Lung (tissue), 11 donors: ENCODE measurements at regions not wholly inside any gene's neighbourhood (a gene's known extent, or its start where the extent isn't known, plus 50 kb on each side); places are given as distances from the start of the nearest gene placed in this dataset.

Source experiments
- ATAC-seq: fragments of 200-7000 bp; cut with Tn5 transposase; one replicate; pipeline ENCODE4 v1.9.1; 2020; ENCODE audit warnings: moderate number of reproducible peaks; ENCODE audit not compliant: insufficient read depth, low FRiP score
- DNase-seq, 3 donors: peaks; one replicate each; pipeline ENCODE4 v3.0.0-alpha.2; 2013 to 2017
- H3K27ac ChIP-seq, 2 donors: one replicate each; pipeline ENCODE4 v1.5.1; 2013; ENCODE audit warnings: mild to moderate bottlenecking in 2 of 2, moderate library complexity in 2 of 2, control low read depth in 1 of 2, inconsistent platforms in 1 of 2, low read depth in 1 of 2, low read length in 1 of 2
- H3K27me3 ChIP-seq, 3 donors: one replicate each; pipeline ENCODE4 v1.5.1; 2013; ENCODE audit warnings: low read length in 2 of 3; ENCODE audit not compliant: control insufficient read depth in 3 of 3, insufficient read depth in 3 of 3
- H3K36me3 ChIP-seq, 4 donors: one replicate each; pipeline ENCODE4 v1.5.1; 2013; ENCODE audit warnings: low read length in 4 of 4, mild to moderate bottlenecking in 1 of 4, moderate library complexity in 1 of 4; ENCODE audit not compliant: control insufficient read depth in 4 of 4, insufficient read depth in 4 of 4
- H3K4me1 ChIP-seq, 5 donors: one replicate each; pipeline ENCODE4 v1.5.1; 2013; ENCODE audit warnings: low read length in 5 of 5, mild to moderate bottlenecking in 2 of 5, moderate library complexity in 1 of 5; ENCODE audit not compliant: control insufficient read depth in 5 of 5, insufficient read depth in 5 of 5
- H3K4me3 ChIP-seq: one replicate; pipeline ENCODE4 v1.5.1; 2013; ENCODE audit warnings: mild to moderate bottlenecking, control low read depth, moderate library complexity
- H3K9ac ChIP-seq, 2 donors: one replicate each; pipeline ENCODE4 v1.5.1; 2013; ENCODE audit warnings: low read length in 2 of 2, control low read depth in 1 of 2; ENCODE audit not compliant: insufficient read depth in 1 of 2
- H3K9me3 ChIP-seq, 4 donors: one replicate each; pipeline ENCODE4 v1.5.1; 2013; ENCODE audit warnings: low read length in 3 of 4, mild to moderate bottlenecking in 1 of 4, moderate library complexity in 1 of 4; ENCODE audit not compliant: control insufficient read depth in 4 of 4, insufficient read depth in 3 of 4
- whole genome bisulfite sequencing, 2 donors: extraction: QIAGEN DNeasy Blood & Tissue Kit; methylation state at CpG; one replicate each; pipeline ENCODE4 v1.1.7; 2013; 5-methylcytosine and 5-hydroxymethylcytosine counted together
- TF ChIP-seq, protein P1 (sequence below): IDR thresholded peaks from 2 replicates; pipeline ENCODE4 v1.5.1; 2012; ENCODE audit warnings: mild to moderate bottlenecking; ENCODE audit errors: control extremely low read depth, extremely low read depth
- donor health status: control.
- donor health status: control.
- donor health status: Bipolar disorder and iron deficiency.
- donor health status: healthy.
- donor health status: DM: yes; HTN: yes; CAD: no.

DNA sequence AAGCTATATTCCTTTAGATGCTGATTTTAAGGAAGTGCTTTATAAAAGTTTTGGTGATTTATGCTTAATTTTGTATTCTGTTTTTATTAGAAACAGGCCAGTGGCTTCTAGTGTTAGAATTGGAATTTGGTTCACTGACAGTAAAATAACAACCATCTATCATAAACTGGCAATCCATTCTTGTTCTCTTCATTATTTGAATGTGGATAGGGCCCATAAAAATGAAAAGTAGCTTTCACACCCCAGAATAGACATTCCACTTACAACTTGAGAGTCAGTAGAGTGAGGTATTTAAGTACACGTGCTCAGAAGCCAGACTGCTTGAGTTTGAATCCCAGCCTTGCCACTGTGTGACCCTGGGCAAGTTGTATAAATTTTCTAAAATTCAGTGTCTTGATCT lies 232.4 kb upstream of the CTSO start:
- ATAC-seq = no peak
- 60 to 75% methylated on average over 1 of the region's 1 CpG for WGBS, 2 donors

DNA sequence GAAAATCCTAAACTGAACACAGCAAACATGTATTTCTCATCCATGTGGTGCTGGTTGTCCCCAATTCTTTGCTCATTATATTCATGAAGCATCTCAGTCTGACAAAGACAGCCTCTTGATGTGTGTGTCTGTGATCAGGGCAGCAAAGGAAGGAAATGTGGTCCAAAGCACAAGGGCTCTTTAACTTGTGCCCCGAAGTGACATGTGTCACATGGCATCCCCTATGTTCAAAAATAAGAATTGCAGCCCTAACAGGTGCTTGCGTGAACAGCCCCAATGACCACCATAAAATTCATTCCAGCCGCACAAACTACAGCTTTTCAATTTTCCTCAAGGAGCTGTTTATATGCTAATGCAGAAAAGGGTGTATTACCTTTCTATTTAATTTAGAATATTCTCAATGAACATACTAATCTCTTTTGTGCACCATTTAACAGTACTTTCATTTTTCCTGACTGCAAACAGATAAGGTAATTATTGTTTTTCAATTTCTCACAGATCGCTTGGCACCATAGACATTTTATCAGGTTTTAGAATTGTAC lies 231.9 kb upstream of the CTSO start:
- H3K9me3 ChIP-seq = no peaks in the 10 kb centered on the region
- H3K27me3 ChIP-seq = no peaks in the 10 kb centered on the region
- 86 to 87% methylated on average over 4 of the region's 4 CpGs for WGBS, 2 donors
- no peak overlapping the region for H3K27ac ChIP-seq
- H3K4me1 ChIP-seq = peaks cover 0 to under 1% (median 0%) of the 10 kb centered on the region in 5 donors
- TF ChIP-seq, protein P1, sequence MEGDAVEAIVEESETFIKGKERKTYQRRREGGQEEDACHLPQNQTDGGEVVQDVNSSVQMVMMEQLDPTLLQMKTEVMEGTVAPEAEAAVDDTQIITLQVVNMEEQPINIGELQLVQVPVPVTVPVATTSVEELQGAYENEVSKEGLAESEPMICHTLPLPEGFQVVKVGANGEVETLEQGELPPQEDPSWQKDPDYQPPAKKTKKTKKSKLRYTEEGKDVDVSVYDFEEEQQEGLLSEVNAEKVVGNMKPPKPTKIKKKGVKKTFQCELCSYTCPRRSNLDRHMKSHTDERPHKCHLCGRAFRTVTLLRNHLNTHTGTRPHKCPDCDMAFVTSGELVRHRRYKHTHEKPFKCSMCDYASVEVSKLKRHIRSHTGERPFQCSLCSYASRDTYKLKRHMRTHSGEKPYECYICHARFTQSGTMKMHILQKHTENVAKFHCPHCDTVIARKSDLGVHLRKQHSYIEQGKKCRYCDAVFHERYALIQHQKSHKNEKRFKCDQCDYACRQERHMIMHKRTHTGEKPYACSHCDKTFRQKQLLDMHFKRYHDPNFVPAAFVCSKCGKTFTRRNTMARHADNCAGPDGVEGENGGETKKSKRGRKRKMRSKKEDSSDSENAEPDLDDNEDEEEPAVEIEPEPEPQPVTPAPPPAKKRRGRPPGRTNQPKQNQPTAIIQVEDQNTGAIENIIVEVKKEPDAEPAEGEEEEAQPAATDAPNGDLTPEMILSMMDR = no peak
- no peak overlapping the region for H3K4me3 ChIP-seq
- no peaks in the 10 kb centered on the region for H3K36me3 ChIP-seq
- H3K9ac ChIP-seq = no peak overlapping the region
- ATAC-seq (no peak), DNase-seq (no peak)

More for the DNA sequence above, 232.4 kb upstream of the CTSO start:
- no peaks in the 10 kb centered on the region for H3K36me3 ChIP-seq
- H3K27me3 ChIP-seq = no peaks in the 10 kb centered on the region
- H3K9ac ChIP-seq = no peak overlapping the region
- no peak overlapping the region for H3K4me3 ChIP-seq
- no peak overlapping the region for H3K27ac ChIP-seq
- H3K9me3 ChIP-seq = no peaks in the 10 kb centered on the region
- no peak for DNase-seq
- TF ChIP-seq, protein P1 = no peak
- peaks cover 0 to 6% (median 0%) of the 10 kb centered on the region in 5 donors for H3K4me1 ChIP-seq

DNA sequence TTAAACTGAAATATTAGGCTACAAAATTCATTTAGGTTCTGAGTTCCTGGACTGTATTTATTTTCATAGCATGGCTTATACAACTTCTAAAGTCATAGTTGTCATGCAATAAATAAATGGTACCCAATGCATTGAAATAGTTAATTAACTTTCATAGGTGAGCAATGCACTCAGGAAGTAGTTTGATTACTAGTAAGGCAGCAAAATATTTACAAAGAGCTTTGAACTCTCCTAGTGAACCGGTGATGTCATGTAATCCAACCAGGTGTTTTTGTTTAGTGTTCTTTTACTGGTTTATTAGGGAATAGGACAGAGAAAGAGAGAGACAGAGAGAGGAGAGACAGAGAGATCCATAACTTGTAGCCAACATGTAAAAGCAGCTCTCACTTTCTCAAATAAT lies 228.6 kb upstream of the CTSO start:
- no peaks in the 10 kb centered on the region for H3K36me3 ChIP-seq
- TF ChIP-seq, protein P1 = no peak
- DNase-seq (no peak), ATAC-seq (no peak)
- H3K27ac ChIP-seq = no peak overlapping the region
- no peaks in the 10 kb centered on the region for H3K4me1 ChIP-seq
- H3K9ac ChIP-seq = no peak overlapping the region
- H3K4me3 ChIP-seq = no peak overlapping the region
- no peaks in the 10 kb centered on the region for H3K9me3 ChIP-seq
- whole genome bisulfite sequencing, 2 donors = 45 to 70% methylated on average over 1 of the region's 1 CpG
- no peaks in the 10 kb centered on the region for H3K27me3 ChIP-seq

DNA sequence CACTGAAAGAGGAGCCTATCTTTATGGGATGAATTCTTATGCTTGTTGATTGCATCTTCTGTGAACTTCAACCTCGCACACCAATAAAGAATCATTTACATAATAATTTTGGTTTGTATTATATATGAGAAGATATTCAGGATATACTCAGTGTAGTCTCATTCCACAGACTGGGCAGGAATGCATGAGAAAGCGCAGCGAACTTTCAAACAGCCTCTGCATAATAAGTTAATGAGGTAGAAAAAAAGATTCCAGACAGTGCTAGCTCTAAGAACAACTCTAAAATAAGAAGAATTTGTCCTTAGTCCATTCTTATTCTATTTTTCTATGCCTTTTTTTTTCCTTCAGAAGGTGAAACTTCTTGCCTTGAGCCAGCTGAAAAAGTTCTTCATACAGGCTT lies 224.3 kb upstream of the CTSO start:
- WGBS, 2 donors = 95 to 96% methylated on average over 3 of the region's 3 CpGs
- H3K36me3 ChIP-seq = no peaks in the 10 kb centered on the region
- H3K4me3 ChIP-seq = no peak overlapping the region
- H3K4me1 ChIP-seq = no peaks in the 10 kb centered on the region
- no peak for ATAC-seq
- DNase-seq = no peak
- H3K27me3 ChIP-seq = no peaks in the 10 kb centered on the region
- TF ChIP-seq, protein P1 = no peak
- H3K9ac ChIP-seq = no peak overlapping the region
- peaks cover 0 to 3% (median 0%) of the 10 kb centered on the region in 4 donors for H3K9me3 ChIP-seq
- H3K27ac ChIP-seq = no peak overlapping the region
